H1 (cell line): ENCODE measurements at regions not wholly inside any gene's neighbourhood (a gene's known extent, or its start where the extent isn't known, plus 50 kb on each side); places are given as distances from the start of the nearest gene placed in this dataset.

ENCODE experiments used
- CTCF ChIA-PET: fragments of 300-600 bp; sonication (Branson Sonifier 250); formaldehyde crosslinking; loops from one replicate; lab custom pipeline; 2021; ENCODE audit not compliant: partially characterized antibody; lab: Charles Lee
- POLR2A ChIA-PET: fragments of 300-600 bp; sonication (Branson Sonifier 250); formaldehyde crosslinking; loops from one replicate; lab custom pipeline; 2021; ENCODE audit warnings: inconsistent platforms; ENCODE audit not compliant: partially characterized antibody; lab: Charles Lee
- DNase-seq, 2 experiments: peaks; one replicate each; pipeline versions ENCODE4 v3.0.0 to v3.0.0-alpha.2; 2010 to 2022; ENCODE audit warnings: low spot score in 2 of 2, low read depth in 1 of 2, mixed read lengths in 1 of 2
- FAIRE-seq: peaks from 2 replicates; lab custom pipeline; 2011; peaks lifted over from hg19 to GRCh38; lab: Jason Lieb, UNC
- H2AFZ ChIP-seq: 2 replicates; pipeline ENCODE4 v1.8.1; 2012; ENCODE audit warnings: low read length, inconsistent platforms
- H2AK5ac ChIP-seq: 2 replicates; pipeline ENCODE4 v1.6.1; 2013; ENCODE audit warnings: low read depth, low read length
- H2BK120ac ChIP-seq: replicated peaks from 2 replicates; pipeline ENCODE3; 2013; ENCODE audit warnings: low read depth, low read length, inconsistent platforms
- H2BK12ac ChIP-seq: 2 replicates; pipeline ENCODE4 v1.6.1; 2013; ENCODE audit warnings: low read depth, low read length
- H2BK15ac ChIP-seq: 2 replicates; pipeline ENCODE4 v1.6.1; 2013; ENCODE audit warnings: low read length
- H2BK20ac ChIP-seq: 2 replicates; pipeline ENCODE4 v1.6.1; 2013; ENCODE audit warnings: low read length
- H2BK5ac ChIP-seq: 2 replicates; pipeline ENCODE4 v1.6.1; 2013; ENCODE audit warnings: low read depth, low read length
- H3K14ac ChIP-seq: 2 replicates; pipeline ENCODE4 v1.6.1; 2013; ENCODE audit warnings: inconsistent platforms; ENCODE audit not compliant: insufficient read length
- H3K18ac ChIP-seq: 2 replicates; pipeline ENCODE4 v1.6.1; 2013; ENCODE audit warnings: low read length; ENCODE audit errors: extremely low read depth
- H3K23ac ChIP-seq: 2 replicates; pipeline ENCODE4 v1.6.1; 2013; ENCODE audit warnings: inconsistent platforms; ENCODE audit not compliant: insufficient read length
- H3K23me2 ChIP-seq: 2 replicates; pipeline ENCODE4 v1.6.1; 2013; ENCODE audit warnings: low read depth, low read length
- H3K27ac ChIP-seq: 2 replicates; pipeline ENCODE4 v1.6.1; 2011; ENCODE audit warnings: low read depth, low read length, inconsistent platforms
- H3K27me3 ChIP-seq, 4 experiments: replicated peaks in 1 of 4; 1 replicate in 1 of 4; 2 replicates in 3 of 4; pipeline versions ENCODE4 v1.6.1 to v1.8.1; 2011 to 2013; ENCODE audit warnings: low read length in 3 of 4, mild to moderate bottlenecking in 3 of 4, inconsistent platforms in 2 of 4, mixed read lengths in 2 of 4, moderate library complexity in 1 of 4; ENCODE audit not compliant: control insufficient read depth in 3 of 4, insufficient read depth in 3 of 4; ENCODE audit errors: extremely low read depth in 1 of 4
- H3K36me3 ChIP-seq, 4 experiments: 2 replicates each; pipeline versions ENCODE4 v1.6.1 to v1.8.1; 2011 to 2013; ENCODE audit warnings: mild to moderate bottlenecking in 4 of 4, low read length in 3 of 4, moderate library complexity in 2 of 4, control low read depth in 1 of 4, inconsistent platforms in 1 of 4; ENCODE audit not compliant: insufficient read depth in 4 of 4, control insufficient read depth in 2 of 4
- H3K4ac ChIP-seq: replicated peaks from 2 replicates; pipeline ENCODE3; 2013; ENCODE audit warnings: low read length, low read depth, mixed read lengths, inconsistent platforms; ENCODE audit not compliant: insufficient read length
- H3K4me1 ChIP-seq, 4 experiments: replicated peaks in 1 of 4; 1 replicate in 1 of 4; 2 replicates in 3 of 4; pipeline versions ENCODE4 v1.6.1 to v1.8.1; 2011 to 2013; ENCODE audit warnings: low read length in 3 of 4, inconsistent platforms in 2 of 4, mixed read lengths in 1 of 4; ENCODE audit not compliant: insufficient read depth in 4 of 4, control insufficient read depth in 3 of 4
- H3K4me2 ChIP-seq, 2 experiments: 2 replicates each; pipeline versions ENCODE4 v1.6.1 to v1.8.1; 2011 to 2013; ENCODE audit warnings: low read depth in 2 of 2, low read length in 2 of 2, control low read depth in 1 of 2, inconsistent platforms in 1 of 2, mild to moderate bottlenecking in 1 of 2; ENCODE audit not compliant: insufficient read depth in 1 of 2
- H3K4me3 ChIP-seq, 4 experiments: fragments of 200-600, 300-600 bp in 1 of 4; sonication (generic), shearing (Covaris generic), sonication (Bioruptor Twin) in 1 of 4; 2 replicates each; pipeline versions ENCODE4 v1.5.1 to v1.8.1; 2011 to 2016; ENCODE audit warnings: low read length in 4 of 4, low read depth in 3 of 4, control low read depth in 2 of 4, inconsistent platforms in 2 of 4, mild to moderate bottlenecking in 2 of 4, mixed read lengths in 1 of 4, moderate library complexity in 1 of 4; ENCODE audit not compliant: insufficient read depth in 2 of 4; ENCODE audit errors: extremely low read depth in 1 of 4
- H3K56ac ChIP-seq: replicated peaks from 2 replicates; pipeline ENCODE3; 2013; ENCODE audit warnings: low read depth, mild to moderate bottlenecking, mixed read lengths, low read length, inconsistent platforms; ENCODE audit not compliant: insufficient read length
- H3K79me1 ChIP-seq: 2 replicates; pipeline ENCODE4 v1.6.1; 2013; ENCODE audit warnings: low read depth, low read length, control low read depth
- H3K79me2 ChIP-seq, 2 experiments: 2 replicates each; pipeline versions ENCODE4 v1.6.1 to v1.8.1; 2012 to 2013; ENCODE audit warnings: low read length in 2 of 2, mild to moderate bottlenecking in 2 of 2, inconsistent platforms in 1 of 2; ENCODE audit not compliant: insufficient read depth in 2 of 2, control insufficient read depth in 1 of 2
- H3K9ac ChIP-seq, 4 experiments: replicated peaks in 1 of 4; 1 replicate in 1 of 4; 2 replicates in 3 of 4; pipeline versions ENCODE4 v1.6.1 to v1.8.1; 2011 to 2013; ENCODE audit warnings: low read depth in 3 of 4, low read length in 3 of 4, control low read depth in 2 of 4, mild to moderate bottlenecking in 2 of 4, moderate library complexity in 2 of 4, inconsistent platforms in 1 of 4; ENCODE audit errors: extremely low read depth in 1 of 4
- H3K9me3 ChIP-seq, 2 experiments: 2 replicates each; pipeline versions ENCODE4 v1.6.1 to v1.8.1; 2012 to 2013; ENCODE audit warnings: mild to moderate bottlenecking in 2 of 2, moderate library complexity in 2 of 2, control low read depth in 1 of 2, inconsistent platforms in 1 of 2, low read depth in 1 of 2, low read length in 1 of 2, mixed read lengths in 1 of 2; ENCODE audit not compliant: insufficient read depth in 2 of 2
- H4K20me1 ChIP-seq, 2 experiments: replicated peaks in 1 of 2; 2 replicates each; pipeline versions ENCODE3 to v1.8.1; 2011 to 2013; ENCODE audit warnings: inconsistent platforms in 2 of 2, low read length in 2 of 2, mild to moderate bottlenecking in 1 of 2; ENCODE audit not compliant: insufficient read depth in 2 of 2, control insufficient read depth in 1 of 2
- H4K5ac ChIP-seq: 2 replicates; pipeline ENCODE4 v1.6.1; 2013; ENCODE audit warnings: low read length, low read depth, mixed read lengths, inconsistent platforms; ENCODE audit not compliant: insufficient read length
- H4K8ac ChIP-seq: 2 replicates; pipeline ENCODE4 v1.8.0; 2013; ENCODE audit warnings: mild to moderate bottlenecking, moderate library complexity, low read length, inconsistent platforms; ENCODE audit not compliant: insufficient read depth; ENCODE audit errors: extremely low read depth
- H4K91ac ChIP-seq: replicated peaks from 2 replicates; pipeline ENCODE3; 2013; ENCODE audit warnings: low read length, mixed read lengths, inconsistent platforms; ENCODE audit not compliant: insufficient read length
- BCL11A ChIP-seq, 2 experiments: IDR thresholded peaks; one replicate each; pipeline ENCODE4 v1.6.1; 2011; ENCODE audit warnings: low read depth in 2 of 2, low read length in 2 of 2, mild to moderate bottlenecking in 2 of 2
- BRCA1 ChIP-seq: IDR thresholded peaks from 2 replicates; pipeline ENCODE4 v1.6.1; 2012; ENCODE audit warnings: low read depth, low read length, improper control_type of control experiment
- CBX5 ChIP-seq: fragments of 300-800, 300-1000 bp; sonication (generic); IDR thresholded peaks from 2 replicates; pipeline ENCODE4 v1.7.1; 2016; ENCODE audit warnings: antibody characterized with exemption, low read length, low read depth
- CHD1 ChIP-seq: IDR thresholded peaks from 2 replicates; pipeline ENCODE4 v1.6.1; 2012; ENCODE audit warnings: low read depth, low read length, improper control_type of control experiment
- EZH2 ChIP-seq: fragments of 200-600 bp; sonication (generic); IDR thresholded peaks from 2 replicates; pipeline ENCODE4 v1.7.1; 2012; ENCODE audit warnings: low read depth, mild to moderate bottlenecking, moderate library complexity, low read length, inconsistent platforms; ENCODE audit not compliant: severe bottlenecking
- GABPA ChIP-seq: IDR thresholded peaks from 2 replicates; pipeline ENCODE4 v1.6.1; 2011; ENCODE audit warnings: mild to moderate bottlenecking, low read length, moderate library complexity, borderline replicate concordance; ENCODE audit not compliant: insufficient read depth
- HDAC6 ChIP-seq: IDR thresholded peaks from one replicate; pipeline ENCODE4 v1.7.1; 2012; ENCODE audit warnings: low read depth, mild to moderate bottlenecking, inconsistent platforms, low read length, moderate library complexity
- RXRA ChIP-seq: IDR thresholded peaks from 2 replicates; pipeline ENCODE4 v1.6.1; 2011; ENCODE audit warnings: low read depth, mild to moderate bottlenecking, low read length, moderate library complexity; ENCODE audit not compliant: insufficient read depth
- SAP30 ChIP-seq: fragments of 300-600 bp; sonication (generic); IDR thresholded peaks from 2 replicates; pipeline ENCODE4 v1.7.1; 2012; ENCODE audit warnings: low read length, moderate library complexity, mild to moderate bottlenecking, inconsistent platforms; ENCODE audit not compliant: insufficient read depth, insufficient replicate concordance
- SP1 ChIP-seq: IDR thresholded peaks from 2 replicates; pipeline ENCODE4 v1.6.1; 2011; ENCODE audit warnings: low read depth, low read length
- SP2 ChIP-seq: IDR thresholded peaks from 2 replicates; pipeline ENCODE4 v1.6.1; 2012; ENCODE audit warnings: mild to moderate bottlenecking, low read length, inconsistent platforms
- SUZ12 ChIP-seq: fragments of 200-600 bp; sonication (generic); IDR thresholded peaks from 2 replicates; pipeline ENCODE4 v1.6.1; 2012; ENCODE audit warnings: mild to moderate bottlenecking, inconsistent platforms, low read length, moderate library complexity, mixed read lengths
- YY1 ChIP-seq: IDR thresholded peaks from 2 replicates; pipeline ENCODE4 v1.6.1; 2011; ENCODE audit warnings: low read depth, mild to moderate bottlenecking, low read length
- ZNF274 ChIP-seq: IDR thresholded peaks from 2 replicates; pipeline ENCODE4 v1.7.0; 2012; ENCODE audit warnings: low read length, borderline replicate concordance; ENCODE audit errors: extremely low read depth
- WGBS, 2 experiments: shearing (Covaris generic) in 1 of 2; methylation state at CpG; one replicate each; pipeline versions ENCODE4 v1.1.6 to v1.1.7; 2013 to 2015; ENCODE audit warnings: low lambda C conversion rate in 2 of 2, mixed read lengths in 2 of 2, inconsistent platforms in 1 of 2, low coverage in 1 of 2, missing lambda C conversion rate in 1 of 2; ENCODE audit not compliant: insufficient replicate concordance in 2 of 2, insufficient coverage in 1 of 2, insufficient read length in 1 of 2; ENCODE audit errors: extremely low coverage in 1 of 2, missing lambda C conversion rate in 1 of 2; 5-methylcytosine and 5-hydroxymethylcytosine counted together

DNA sequence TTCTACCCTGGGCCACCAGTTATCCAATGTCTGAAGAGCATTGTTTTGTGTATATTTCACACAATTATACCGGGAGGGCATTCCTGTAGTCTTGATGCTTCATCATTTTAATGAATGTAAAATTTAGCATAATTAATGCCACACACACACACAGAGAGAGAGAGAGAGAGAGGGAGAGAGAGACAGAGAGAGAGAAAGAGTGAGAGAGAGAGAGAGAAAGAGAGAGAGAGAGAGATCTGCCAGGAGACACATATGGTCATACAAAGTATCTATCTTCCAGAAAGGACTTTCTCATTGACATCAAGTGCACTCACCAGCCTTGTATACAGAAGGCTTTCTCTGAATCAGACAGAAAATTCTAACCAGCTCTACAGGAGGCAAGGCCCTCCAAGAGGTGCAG lies 72.3 kb downstream of the KLF6 start:
- H3K4me2 ChIP-seq = no peak overlapping the region
- POLR2A ChIA-PET = no interaction called here
- CTCF ChIA-PET = interaction anchor here (1.0 kb wide), 1 partner anchor 494 kb away, joined by 3 read pairs; no protein-coding TSS in a partner anchor
- H3K4me3 ChIP-seq = no peak overlapping the region
- H2AFZ ChIP-seq = no peak overlapping the region
- DNase-seq (no peak), FAIRE-seq (no peak)
- H4K91ac ChIP-seq = no peak overlapping the region
- no peak overlapping the region for H2BK20ac ChIP-seq
- no peak overlapping the region for H2BK120ac ChIP-seq
- H2AK5ac ChIP-seq = no peak overlapping the region
- H2BK15ac ChIP-seq = no peak overlapping the region
- H4K8ac ChIP-seq = no peak overlapping the region
- 82% methylated on average over 1 of the region's 1 CpG; no CpG with 5 or more reads in 1 of the 2 experiments for WGBS, 2 experiments
- no peak overlapping the region for H3K4ac ChIP-seq
- H3K27me3 ChIP-seq = no peaks in the 10 kb centered on the region
- H3K79me1 ChIP-seq = no peaks in the 10 kb centered on the region
- no peak overlapping the region for H3K14ac ChIP-seq
- no peak overlapping the region for H2BK5ac ChIP-seq
- H3K56ac ChIP-seq = no peak overlapping the region
- no peak overlapping the region for H2BK12ac ChIP-seq
- H3K9me3 ChIP-seq = peaks cover 0 to 6% of the 10 kb centered on the region in 2 experiments; a peak in 2 of 4 replicates
- no peaks in the 10 kb centered on the region for H3K4me1 ChIP-seq
- H4K5ac ChIP-seq = no peak overlapping the region
- H3K23me2 ChIP-seq = no peaks in the 10 kb centered on the region; the same call in 1 of the 2 replicates
- TF ChIP-seq EZH2 (no peak), CBX5 (no peak), ZNF274 (no peak), BRCA1 (no peak), GABPA (no peak), SP2 (no peak), CHD1 (no peak), HDAC6 (no peak), YY1 (no peak), SUZ12 (no peak), SP1 (no peak), SAP30 (no peak), RXRA (no peak), BCL11A (IDR thresholded peaks at IDR 0.05; ENCODE audit: low read depth in 2 of 2, low read length in 2 of 2) (no peak)
- no peak overlapping the region for H3K9ac ChIP-seq
- peaks cover 0 to 3% of the 10 kb centered on the region in 2 experiments for H4K20me1 ChIP-seq
- no peaks in the 10 kb centered on the region for H3K79me2 ChIP-seq
- no peak overlapping the region for H3K18ac ChIP-seq
- no peaks in the 10 kb centered on the region for H3K36me3 ChIP-seq
- no peak overlapping the region for H3K23ac ChIP-seq
- H3K27ac ChIP-seq = no peak overlapping the region
